WTC11 (cell line): ENCODE measurements at regions not wholly inside any gene's neighbourhood (a gene's known extent, or its start where the extent isn't known, plus 50 kb on each side); places are given as distances from the start of the nearest gene placed in this dataset.

ENCODE experiments used
- ATAC-seq: fragments of 200-7000 bp; cut with Tn5 transposase; 2 replicates; pipeline ENCODE4 v1.10.0; 2021; ENCODE audit warnings: mild to moderate bottlenecking, moderate library complexity
- CTCF ChIA-PET: fragments of 300-600 bp; sonication (Branson Sonifier 250); formaldehyde crosslinking; loops from one replicate; lab custom pipeline; 2021; ENCODE audit warnings: antibody characterized with exemption; lab: Charles Lee
- POLR2A ChIA-PET: fragments of 350-600 bp; sonication (Branson Sonifier 250); formaldehyde crosslinking; loops from one replicate; lab custom pipeline; 2021; ENCODE audit warnings: antibody characterized with exemption; lab: Charles Lee
- DNase-seq: peaks from one replicate; pipeline ENCODE4 v3.0.0; 2021; ENCODE audit warnings: low spot score
- H3K27ac Mint-ChIP-seq: 2 replicates; pipeline ENCODE4 v1.8.0; 2021; ENCODE audit warnings: mixed read lengths
- H3K27me3 Mint-ChIP-seq: 2 replicates; pipeline ENCODE4 v1.8.0; 2021; ENCODE audit warnings: low read depth, mild to moderate bottlenecking, moderate library complexity, mixed read lengths
- H3K36me3 Mint-ChIP-seq: 2 replicates; pipeline ENCODE4 v1.8.0; 2021; ENCODE audit warnings: mixed read lengths
- H3K4me1 Mint-ChIP-seq: 2 replicates; pipeline ENCODE4 v1.8.0; 2022; ENCODE audit warnings: mixed read lengths
- H3K4me3 Mint-ChIP-seq: 2 replicates; pipeline ENCODE4 v1.8.0; 2021; ENCODE audit warnings: mild to moderate bottlenecking, moderate library complexity, mixed read lengths
- H3K9me3 Mint-ChIP-seq: 2 replicates; pipeline ENCODE4 v1.8.0; 2021; ENCODE audit warnings: mixed read lengths
- ATF1 ChIP-seq: sonication (generic); formaldehyde crosslinking; IDR thresholded peaks from 2 replicates; pipeline ENCODE4 v1.8.1; 2023; ENCODE audit warnings: mild to moderate bottlenecking, moderate library complexity, missing genetic modification reagents
- ETV6 ChIP-seq: sonication (generic); formaldehyde crosslinking; IDR thresholded peaks from 2 replicates; pipeline ENCODE4 v1.8.1; 2022; ENCODE audit warnings: mild to moderate bottlenecking, missing genetic modification reagents
- FOXJ3 ChIP-seq: sonication (generic); formaldehyde crosslinking; IDR thresholded peaks from 2 replicates; pipeline ENCODE4 v1.9.0; 2021; ENCODE audit warnings: missing genetic modification reagents, mild to moderate bottlenecking, borderline replicate concordance
- GABPB1 ChIP-seq: sonication (generic); formaldehyde crosslinking; IDR thresholded peaks from 2 replicates; pipeline ENCODE4 v1.8.1; 2023; ENCODE audit warnings: mild to moderate bottlenecking, missing genetic modification reagents
- JUN ChIP-seq: sonication (generic); formaldehyde crosslinking; IDR thresholded peaks from 2 replicates; pipeline ENCODE4 v1.8.0; 2023; ENCODE audit warnings: mild to moderate bottlenecking, missing genetic modification reagents
- NFYB ChIP-seq: sonication (generic); formaldehyde crosslinking; conservative IDR thresholded peaks from 2 replicates; pipeline ENCODE4 v1.8.0; 2022; ENCODE audit warnings: low read depth, missing genetic modification reagents
- NR2C2 ChIP-seq: sonication (generic); formaldehyde crosslinking; IDR thresholded peaks from 2 replicates; pipeline ENCODE4 v1.8.0; 2022; ENCODE audit warnings: mild to moderate bottlenecking, missing genetic modification reagents
- NR3C1 ChIP-seq: sonication (generic); formaldehyde crosslinking; conservative IDR thresholded peaks from 2 replicates; pipeline ENCODE4 v1.8.1; 2023; ENCODE audit warnings: low read depth, mild to moderate bottlenecking, missing genetic modification reagents
- OVOL2 ChIP-seq: fragments of 250-450 bp; sonication (Bioruptor Pico); IDR thresholded peaks from 2 replicates; pipeline ENCODE4 v1.9.0; 2021; ENCODE audit warnings: mild to moderate bottlenecking, borderline replicate concordance
- SMAD4 ChIP-seq: sonication (generic); formaldehyde crosslinking; IDR thresholded peaks from 2 replicates; pipeline ENCODE4 v1.8.0; 2022; ENCODE audit warnings: mild to moderate bottlenecking, missing genetic modification reagents
- SP1 ChIP-seq: sonication (generic); formaldehyde crosslinking; conservative IDR thresholded peaks from 2 replicates; pipeline ENCODE4 v1.8.1; 2022; ENCODE audit warnings: missing genetic modification reagents
- TCF7 ChIP-seq: sonication (generic); formaldehyde crosslinking; IDR thresholded peaks from 2 replicates; pipeline ENCODE4 v1.8.0; 2022; ENCODE audit warnings: mild to moderate bottlenecking, low read depth, missing genetic modification reagents, moderate library complexity
- TEAD4 ChIP-seq: sonication (generic); formaldehyde crosslinking; IDR thresholded peaks from 2 replicates; pipeline ENCODE4 v1.8.0; 2022; ENCODE audit warnings: mild to moderate bottlenecking, missing genetic modification reagents
- TP53 ChIP-seq: sonication (generic); formaldehyde crosslinking; IDR thresholded peaks from 2 replicates; pipeline ENCODE4 v1.8.1; 2023; ENCODE audit warnings: mild to moderate bottlenecking, missing genetic modification reagents
- USF2 ChIP-seq: sonication (generic); formaldehyde crosslinking; IDR thresholded peaks from 2 replicates; pipeline ENCODE4 v1.8.1; 2023; ENCODE audit warnings: mild to moderate bottlenecking, missing genetic modification reagents, moderate library complexity
- ZBTB21 ChIP-seq: sonication (generic); formaldehyde crosslinking; IDR thresholded peaks from 2 replicates; pipeline ENCODE4 v1.8.1; 2023; ENCODE audit warnings: mild to moderate bottlenecking, missing genetic modification reagents, borderline replicate concordance
- ZNF219 ChIP-seq: sonication (generic); formaldehyde crosslinking; IDR thresholded peaks from 2 replicates; pipeline ENCODE4 v1.8.0; 2023; ENCODE audit warnings: missing genetic modification reagents, mild to moderate bottlenecking, borderline replicate concordance
- ZNF232 ChIP-seq: sonication (generic); formaldehyde crosslinking; IDR thresholded peaks from 2 replicates; pipeline ENCODE4 v1.8.0; 2022; ENCODE audit warnings: mild to moderate bottlenecking, missing genetic modification reagents
- ZNF317 ChIP-seq: sonication (generic); formaldehyde crosslinking; IDR thresholded peaks from 2 replicates; pipeline ENCODE4 v1.8.1; 2023; ENCODE audit warnings: low read depth, mild to moderate bottlenecking, moderate library complexity, missing genetic modification reagents, borderline replicate concordance
- TF ChIP-seq, protein P1 (sequence below): sonication (generic); formaldehyde crosslinking; conservative IDR thresholded peaks from 2 replicates; pipeline ENCODE4 v1.8.1; 2023; ENCODE audit warnings: mild to moderate bottlenecking, low read depth, missing genetic modification reagents, moderate library complexity
- TF ChIP-seq, protein P2 (sequence below): fragments of 250-450 bp; sonication (Bioruptor Pico); IDR thresholded peaks from 2 replicates; pipeline ENCODE4 v1.8.0; 2021; ENCODE audit warnings: mild to moderate bottlenecking
- TF ChIP-seq, protein P3 (sequence below): fragments of 200-600 bp; IDR thresholded peaks from 2 replicates; pipeline ENCODE4 v1.8.0; 2022; ENCODE audit warnings: antibody characterized with exemption
- TF ChIP-seq, protein P4 (sequence below): sonication (generic); formaldehyde crosslinking; IDR thresholded peaks from 2 replicates; pipeline ENCODE4 v1.8.0; 2022; ENCODE audit warnings: mild to moderate bottlenecking, missing genetic modification reagents
- TF ChIP-seq, protein P5 (sequence below): sonication (generic); formaldehyde crosslinking; IDR thresholded peaks from 2 replicates; pipeline ENCODE4 v1.8.0; 2022; ENCODE audit warnings: missing genetic modification reagents

GRCh38 chr4:8675906-8676305 lies 83.3 kb downstream of the CPZ start:
- H3K4me3 Mint-ChIP-seq: no peak overlapping the region
- H3K27me3 Mint-ChIP-seq: peaks cover 13% of the 10 kb centered on the region
- no peaks in the 10 kb centered on the region for H3K9me3 Mint-ChIP-seq
- no peaks in the 10 kb centered on the region for H3K4me1 Mint-ChIP-seq
- no peak for DNase-seq
- ATAC-seq: no peak
- H3K36me3 Mint-ChIP-seq: no peaks in the 10 kb centered on the region
- H3K27ac Mint-ChIP-seq: no peak overlapping the region
- ChIA-PET CTCF (interaction anchor here (1.3 to 2.8 kb wide), 6 partner anchors 12 to 242 kb away, joined by 4 to 27 read pairs (median 8); no protein-coding TSS in a partner anchor), POLR2A (no interaction called here)
- TF ChIP-seq, protein P1, sequence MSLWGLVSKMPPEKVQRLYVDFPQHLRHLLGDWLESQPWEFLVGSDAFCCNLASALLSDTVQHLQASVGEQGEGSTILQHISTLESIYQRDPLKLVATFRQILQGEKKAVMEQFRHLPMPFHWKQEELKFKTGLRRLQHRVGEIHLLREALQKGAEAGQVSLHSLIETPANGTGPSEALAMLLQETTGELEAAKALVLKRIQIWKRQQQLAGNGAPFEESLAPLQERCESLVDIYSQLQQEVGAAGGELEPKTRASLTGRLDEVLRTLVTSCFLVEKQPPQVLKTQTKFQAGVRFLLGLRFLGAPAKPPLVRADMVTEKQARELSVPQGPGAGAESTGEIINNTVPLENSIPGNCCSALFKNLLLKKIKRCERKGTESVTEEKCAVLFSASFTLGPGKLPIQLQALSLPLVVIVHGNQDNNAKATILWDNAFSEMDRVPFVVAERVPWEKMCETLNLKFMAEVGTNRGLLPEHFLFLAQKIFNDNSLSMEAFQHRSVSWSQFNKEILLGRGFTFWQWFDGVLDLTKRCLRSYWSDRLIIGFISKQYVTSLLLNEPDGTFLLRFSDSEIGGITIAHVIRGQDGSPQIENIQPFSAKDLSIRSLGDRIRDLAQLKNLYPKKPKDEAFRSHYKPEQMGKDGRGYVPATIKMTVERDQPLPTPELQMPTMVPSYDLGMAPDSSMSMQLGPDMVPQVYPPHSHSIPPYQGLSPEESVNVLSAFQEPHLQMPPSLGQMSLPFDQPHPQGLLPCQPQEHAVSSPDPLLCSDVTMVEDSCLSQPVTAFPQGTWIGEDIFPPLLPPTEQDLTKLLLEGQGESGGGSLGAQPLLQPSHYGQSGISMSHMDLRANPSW (CRISPR knock-in tag): no peak

DNA sequence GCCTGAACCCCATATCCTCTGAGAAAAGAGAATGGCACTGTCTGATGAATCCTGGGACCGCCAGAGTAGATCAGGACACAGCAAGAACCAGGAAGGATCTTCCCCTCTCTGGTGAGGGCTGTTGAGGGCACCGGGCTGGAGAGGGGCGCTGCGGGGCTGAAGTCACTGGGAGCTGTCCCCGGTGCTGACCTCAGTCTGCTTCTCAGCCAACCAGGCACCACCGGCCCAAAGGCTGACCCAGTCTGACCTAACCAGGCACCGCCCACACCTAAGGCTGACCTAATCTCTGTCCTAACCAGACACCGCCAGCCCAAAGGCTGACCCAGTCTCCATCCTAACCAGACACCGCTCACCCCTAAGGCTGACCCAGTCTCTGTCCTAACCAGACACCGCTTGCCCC lies 82.8 kb downstream of the CPZ start:
- DNase-seq (peak; percentile 89), ATAC-seq (peak; percentile 99)
- H3K9me3 Mint-ChIP-seq: no peaks in the 10 kb centered on the region
- no peak for TF ChIP-seq GABPB1 (CRISPR knock-in tag)
- TF ChIP-seq, protein P2, sequence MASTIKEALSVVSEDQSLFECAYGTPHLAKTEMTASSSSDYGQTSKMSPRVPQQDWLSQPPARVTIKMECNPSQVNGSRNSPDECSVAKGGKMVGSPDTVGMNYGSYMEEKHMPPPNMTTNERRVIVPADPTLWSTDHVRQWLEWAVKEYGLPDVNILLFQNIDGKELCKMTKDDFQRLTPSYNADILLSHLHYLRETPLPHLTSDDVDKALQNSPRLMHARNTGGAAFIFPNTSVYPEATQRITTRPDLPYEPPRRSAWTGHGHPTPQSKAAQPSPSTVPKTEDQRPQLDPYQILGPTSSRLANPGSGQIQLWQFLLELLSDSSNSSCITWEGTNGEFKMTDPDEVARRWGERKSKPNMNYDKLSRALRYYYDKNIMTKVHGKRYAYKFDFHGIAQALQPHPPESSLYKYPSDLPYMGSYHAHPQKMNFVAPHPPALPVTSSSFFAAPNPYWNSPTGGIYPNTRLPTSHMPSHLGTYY (CRISPR knock-in tag): no peak
- TF ChIP-seq ZNF232 (CRISPR knock-in tag): peak; percentile 91; the same call in 1 of the 2 replicates
- peak; percentile 65; the same call in 1 of the 2 replicates for TF ChIP-seq ETV6 (CRISPR knock-in tag)
- no peak for TF ChIP-seq NR2C2
- peak; percentile 88 for TF ChIP-seq ZBTB21 (CRISPR knock-in tag)
- TF ChIP-seq NR3C1: peak; percentile 88; the same call in 1 of the 2 replicates
- 0 out of 2 replicates have a peak, but pooled peaks have one; percentile 19 for TF ChIP-seq ZNF317 (CRISPR knock-in tag)
- TF ChIP-seq, protein P3, sequence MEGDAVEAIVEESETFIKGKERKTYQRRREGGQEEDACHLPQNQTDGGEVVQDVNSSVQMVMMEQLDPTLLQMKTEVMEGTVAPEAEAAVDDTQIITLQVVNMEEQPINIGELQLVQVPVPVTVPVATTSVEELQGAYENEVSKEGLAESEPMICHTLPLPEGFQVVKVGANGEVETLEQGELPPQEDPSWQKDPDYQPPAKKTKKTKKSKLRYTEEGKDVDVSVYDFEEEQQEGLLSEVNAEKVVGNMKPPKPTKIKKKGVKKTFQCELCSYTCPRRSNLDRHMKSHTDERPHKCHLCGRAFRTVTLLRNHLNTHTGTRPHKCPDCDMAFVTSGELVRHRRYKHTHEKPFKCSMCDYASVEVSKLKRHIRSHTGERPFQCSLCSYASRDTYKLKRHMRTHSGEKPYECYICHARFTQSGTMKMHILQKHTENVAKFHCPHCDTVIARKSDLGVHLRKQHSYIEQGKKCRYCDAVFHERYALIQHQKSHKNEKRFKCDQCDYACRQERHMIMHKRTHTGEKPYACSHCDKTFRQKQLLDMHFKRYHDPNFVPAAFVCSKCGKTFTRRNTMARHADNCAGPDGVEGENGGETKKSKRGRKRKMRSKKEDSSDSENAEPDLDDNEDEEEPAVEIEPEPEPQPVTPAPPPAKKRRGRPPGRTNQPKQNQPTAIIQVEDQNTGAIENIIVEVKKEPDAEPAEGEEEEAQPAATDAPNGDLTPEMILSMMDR: no peak
- TF ChIP-seq SP1 (CRISPR knock-in tag): peak; percentile 47; the same call in 1 of the 2 replicates
- TF ChIP-seq ZNF219 (CRISPR knock-in tag): peak; percentile 71; the same call in 1 of the 2 replicates
- no peak for TF ChIP-seq ATF1 (CRISPR knock-in tag)
- TF ChIP-seq TCF7 (CRISPR knock-in tag): no peak
- TF ChIP-seq USF2 (CRISPR knock-in tag): peak; percentile 23; the same call in 1 of the 2 replicates
- TF ChIP-seq SMAD4 (CRISPR knock-in tag): peak; percentile 93
- TF ChIP-seq OVOL2: no peak
- TF ChIP-seq, protein P4, sequence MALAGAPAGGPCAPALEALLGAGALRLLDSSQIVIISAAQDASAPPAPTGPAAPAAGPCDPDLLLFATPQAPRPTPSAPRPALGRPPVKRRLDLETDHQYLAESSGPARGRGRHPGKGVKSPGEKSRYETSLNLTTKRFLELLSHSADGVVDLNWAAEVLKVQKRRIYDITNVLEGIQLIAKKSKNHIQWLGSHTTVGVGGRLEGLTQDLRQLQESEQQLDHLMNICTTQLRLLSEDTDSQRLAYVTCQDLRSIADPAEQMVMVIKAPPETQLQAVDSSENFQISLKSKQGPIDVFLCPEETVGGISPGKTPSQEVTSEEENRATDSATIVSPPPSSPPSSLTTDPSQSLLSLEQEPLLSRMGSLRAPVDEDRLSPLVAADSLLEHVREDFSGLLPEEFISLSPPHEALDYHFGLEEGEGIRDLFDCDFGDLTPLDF (CRISPR knock-in tag): no peak
- TF ChIP-seq TEAD4 (CRISPR knock-in tag): peak; percentile 74; the same call in 1 of the 2 replicates
- no peak for TF ChIP-seq NFYB (CRISPR knock-in tag)
- TF ChIP-seq, protein P5, sequence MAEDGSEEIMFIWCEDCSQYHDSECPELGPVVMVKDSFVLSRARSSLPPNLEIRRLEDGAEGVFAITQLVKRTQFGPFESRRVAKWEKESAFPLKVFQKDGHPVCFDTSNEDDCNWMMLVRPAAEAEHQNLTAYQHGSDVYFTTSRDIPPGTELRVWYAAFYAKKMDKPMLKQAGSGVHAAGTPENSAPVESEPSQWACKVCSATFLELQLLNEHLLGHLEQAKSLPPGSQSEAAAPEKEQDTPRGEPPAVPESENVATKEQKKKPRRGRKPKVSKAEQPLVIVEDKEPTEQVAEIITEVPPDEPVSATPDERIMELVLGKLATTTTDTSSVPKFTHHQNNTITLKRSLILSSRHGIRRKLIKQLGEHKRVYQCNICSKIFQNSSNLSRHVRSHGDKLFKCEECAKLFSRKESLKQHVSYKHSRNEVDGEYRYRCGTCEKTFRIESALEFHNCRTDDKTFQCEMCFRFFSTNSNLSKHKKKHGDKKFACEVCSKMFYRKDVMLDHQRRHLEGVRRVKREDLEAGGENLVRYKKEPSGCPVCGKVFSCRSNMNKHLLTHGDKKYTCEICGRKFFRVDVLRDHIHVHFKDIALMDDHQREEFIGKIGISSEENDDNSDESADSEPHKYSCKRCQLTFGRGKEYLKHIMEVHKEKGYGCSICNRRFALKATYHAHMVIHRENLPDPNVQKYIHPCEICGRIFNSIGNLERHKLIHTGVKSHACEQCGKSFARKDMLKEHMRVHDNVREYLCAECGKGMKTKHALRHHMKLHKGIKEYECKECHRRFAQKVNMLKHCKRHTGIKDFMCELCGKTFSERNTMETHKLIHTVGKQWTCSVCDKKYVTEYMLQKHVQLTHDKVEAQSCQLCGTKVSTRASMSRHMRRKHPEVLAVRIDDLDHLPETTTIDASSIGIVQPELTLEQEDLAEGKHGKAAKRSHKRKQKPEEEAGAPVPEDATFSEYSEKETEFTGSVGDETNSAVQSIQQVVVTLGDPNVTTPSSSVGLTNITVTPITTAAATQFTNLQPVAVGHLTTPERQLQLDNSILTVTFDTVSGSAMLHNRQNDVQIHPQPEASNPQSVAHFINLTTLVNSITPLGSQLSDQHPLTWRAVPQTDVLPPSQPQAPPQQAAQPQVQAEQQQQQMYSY (CRISPR knock-in tag): peak; percentile 19; the same call in 1 of the 2 replicates
- peak; percentile 87; the same call in 1 of the 2 replicates for TF ChIP-seq JUN
- TF ChIP-seq FOXJ3 (CRISPR knock-in tag): no peak
- peak; percentile 89 for TF ChIP-seq TP53 (CRISPR knock-in tag)

More for the DNA sequence above, 82.8 kb downstream of the CPZ start:
- no peaks in the 10 kb centered on the region for H3K4me1 Mint-ChIP-seq
- H3K27ac Mint-ChIP-seq: no peak overlapping the region
- ChIA-PET CTCF (interaction anchor here (1.3 to 2.8 kb wide), 6 partner anchors 11 to 243 kb away, joined by 4 to 27 read pairs (median 8); no protein-coding TSS in a partner anchor), POLR2A (no interaction called here)
- no peak overlapping the region for H3K4me3 Mint-ChIP-seq
- no peaks in the 10 kb centered on the region for H3K36me3 Mint-ChIP-seq
- peaks cover 14% of the 10 kb centered on the region for H3K27me3 Mint-ChIP-seq
